GM08714 (cell line): ENCODE measurements at regions not wholly inside any gene's neighbourhood (a gene's known extent, or its start where the extent isn't known, plus 50 kb on each side); places are given as distances from the start of the nearest gene placed in this dataset.

Experiments
- H3K4me3 ChIP-seq: fragments of 200-500 bp; sonication (Bioruptor generic); 2 replicates; pipeline ENCODE4 v1.5.1; 2014; ENCODE audit warnings: mild to moderate bottlenecking, low read length, inconsistent platforms
- ZNF274 ChIP-seq: IDR thresholded peaks from 2 replicates; pipeline ENCODE4 v1.6.1; 2012; ENCODE audit warnings: mild to moderate bottlenecking, low read depth, low read length

DNA sequence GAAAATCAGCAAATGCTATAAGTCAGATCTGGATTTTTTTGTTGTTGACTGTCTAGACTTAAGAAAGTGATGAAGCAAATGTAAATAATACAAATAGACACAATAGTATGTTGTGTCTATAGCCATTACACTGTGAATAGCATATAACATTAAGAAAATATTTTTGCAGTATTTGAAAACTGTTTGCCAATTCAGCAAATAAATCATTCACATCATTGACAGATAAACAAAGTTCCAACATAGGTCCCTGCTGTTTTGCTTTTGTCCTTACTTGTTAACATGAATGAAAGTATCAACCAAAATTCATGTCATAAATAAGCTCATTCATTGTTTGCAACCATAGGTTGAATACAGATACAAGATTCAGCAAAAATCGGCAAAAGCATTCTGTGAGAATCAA lies 200.5 kb downstream of the KIF20B start:
- H3K4me3 ChIP-seq: no peak overlapping the region
- no peak for TF ChIP-seq ZNF274

DNA sequence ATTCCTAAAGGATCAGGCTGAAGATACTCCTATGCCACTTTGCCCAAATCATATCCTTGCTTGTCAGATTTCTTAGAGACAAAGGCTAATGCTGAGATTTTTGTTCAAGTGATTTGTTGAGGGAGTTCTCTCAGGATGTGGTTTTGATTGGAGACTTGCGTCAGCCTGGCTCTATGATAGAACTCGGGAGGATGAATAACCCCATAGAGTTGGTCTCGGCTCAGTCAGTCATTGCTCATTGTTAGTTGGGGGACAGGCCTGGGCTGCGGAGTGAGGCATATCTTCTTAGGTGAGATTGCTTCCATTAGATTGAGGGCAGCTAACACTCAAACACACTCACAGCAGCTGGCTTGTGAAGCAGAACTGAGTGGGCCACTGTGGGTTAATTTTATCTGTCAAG lies 203.4 kb downstream of the KIF20B start:
- TF ChIP-seq ZNF274: no peak
- H3K4me3 ChIP-seq: no peak overlapping the region

DNA sequence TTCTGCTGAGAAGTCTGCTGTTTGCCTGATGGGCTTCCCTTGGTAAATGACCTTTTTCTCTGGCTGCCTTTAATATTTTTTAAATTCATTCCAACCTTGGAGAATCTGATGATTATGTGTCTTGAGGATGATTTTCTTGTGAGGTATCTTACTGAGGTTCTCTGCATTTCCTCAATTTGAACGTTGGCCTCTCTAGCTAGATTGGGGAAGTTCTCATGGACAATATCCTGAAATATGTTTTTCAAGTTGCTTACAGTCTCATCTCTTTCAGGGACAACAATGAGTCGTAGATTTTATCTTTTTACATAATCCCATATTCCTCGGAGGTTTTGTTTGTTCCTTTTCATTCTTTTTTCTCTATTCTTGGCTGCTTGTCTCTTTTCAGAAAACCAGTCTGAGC lies 208.4 kb downstream of the KIF20B start:
- no peak for TF ChIP-seq ZNF274

DNA sequence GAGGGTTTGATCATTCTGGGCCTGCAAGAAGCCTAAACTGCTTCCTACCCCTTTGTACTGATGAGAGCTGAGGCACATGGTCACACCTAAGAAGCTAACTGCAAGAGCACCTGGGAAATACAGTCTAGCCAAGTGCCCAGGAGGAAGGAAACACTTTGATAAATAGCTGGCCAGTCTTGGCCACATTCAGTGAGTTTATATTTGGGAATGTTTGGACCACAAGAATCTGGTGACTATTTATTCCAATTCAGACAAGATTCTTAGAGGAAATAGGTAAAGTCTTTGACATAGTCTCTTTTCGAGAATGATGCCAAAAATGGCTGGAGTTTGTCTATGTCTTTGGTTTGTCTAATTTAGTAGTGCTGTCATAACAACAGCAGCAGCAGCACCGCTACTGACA lies 213.6 kb downstream of the KIF20B start:
- TF ChIP-seq ZNF274: no peak
- no peak overlapping the region for H3K4me3 ChIP-seq

More for the DNA sequence above, 208.4 kb downstream of the KIF20B start:
- no peak overlapping the region for H3K4me3 ChIP-seq

DNA sequence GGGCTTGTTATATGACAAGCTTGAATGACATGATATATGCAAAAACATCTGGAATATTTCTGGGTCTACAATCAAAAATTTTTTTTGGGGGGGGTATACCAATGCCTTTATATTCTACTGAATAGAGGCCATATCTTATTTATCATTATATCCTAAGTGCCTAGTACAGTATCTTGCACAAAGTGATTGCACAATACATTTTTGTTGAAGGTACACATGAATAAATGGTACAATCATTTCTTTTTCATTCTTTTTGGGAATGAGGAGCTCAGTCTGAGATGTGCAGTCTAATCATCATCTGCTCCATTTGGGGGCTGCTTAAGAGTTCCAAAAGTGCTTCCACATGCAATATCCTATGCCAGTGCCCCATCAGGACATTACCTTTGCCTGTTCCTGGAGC lies 214.6 kb downstream of the KIF20B start:
- TF ChIP-seq ZNF274: no peak
- no peak overlapping the region for H3K4me3 ChIP-seq

DNA sequence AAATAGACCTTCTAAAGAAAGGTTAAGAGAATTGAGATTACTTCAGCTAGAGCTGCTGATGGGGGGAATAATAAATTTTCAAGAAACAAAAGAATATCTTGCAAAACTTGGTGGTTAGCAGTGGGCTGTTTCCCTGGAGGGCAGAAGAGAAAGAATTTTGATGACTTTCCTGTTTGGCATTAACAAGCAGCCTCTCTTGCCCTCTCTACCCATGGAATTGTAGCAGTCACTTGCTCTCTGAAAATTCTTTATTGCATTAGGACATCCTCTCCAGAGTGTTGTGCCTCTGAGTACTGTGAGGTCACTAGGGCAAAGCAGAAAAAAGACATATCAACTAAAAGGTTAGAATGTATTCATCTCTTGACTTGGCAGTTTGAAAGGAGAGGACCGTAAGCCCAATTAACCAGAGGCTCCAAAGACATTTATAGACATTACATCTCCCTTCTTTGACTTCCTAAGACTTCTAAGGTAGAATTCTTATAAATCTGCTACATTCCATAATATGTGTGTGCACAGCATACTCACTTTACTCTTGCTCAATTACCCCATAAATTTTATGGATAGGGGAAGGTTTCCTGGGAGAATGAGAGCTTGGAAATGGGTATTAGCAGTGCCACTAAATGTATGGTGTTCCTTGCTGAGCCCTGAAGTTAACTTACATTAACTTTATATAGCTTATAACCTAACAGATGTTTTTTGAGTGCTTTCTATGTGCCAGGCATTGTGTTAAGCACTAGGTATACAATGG lies 215.3 kb downstream of the KIF20B start:
- H3K4me3 ChIP-seq: no peak overlapping the region
- no peak for TF ChIP-seq ZNF274

DNA sequence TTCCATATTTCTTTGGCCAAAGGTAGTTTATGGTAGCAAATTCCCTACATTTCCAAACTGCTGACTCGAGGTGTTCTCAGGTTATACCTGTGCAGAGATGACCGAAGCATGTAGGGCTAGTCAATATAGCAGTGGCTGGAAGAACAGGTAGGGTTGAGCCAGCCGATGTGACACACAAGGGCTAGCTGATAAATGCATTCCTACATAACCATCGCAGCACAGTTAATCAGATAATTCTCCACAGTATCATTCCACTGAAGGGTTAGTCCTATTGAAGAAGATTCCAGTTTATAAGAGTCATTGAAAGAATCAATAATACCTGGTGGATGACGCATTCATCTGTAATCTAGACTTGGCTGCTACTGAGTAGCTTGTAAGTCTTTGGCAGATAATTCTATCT lies 220.0 kb downstream of the KIF20B start:
- no peak overlapping the region for H3K4me3 ChIP-seq
- TF ChIP-seq ZNF274: no peak

DNA sequence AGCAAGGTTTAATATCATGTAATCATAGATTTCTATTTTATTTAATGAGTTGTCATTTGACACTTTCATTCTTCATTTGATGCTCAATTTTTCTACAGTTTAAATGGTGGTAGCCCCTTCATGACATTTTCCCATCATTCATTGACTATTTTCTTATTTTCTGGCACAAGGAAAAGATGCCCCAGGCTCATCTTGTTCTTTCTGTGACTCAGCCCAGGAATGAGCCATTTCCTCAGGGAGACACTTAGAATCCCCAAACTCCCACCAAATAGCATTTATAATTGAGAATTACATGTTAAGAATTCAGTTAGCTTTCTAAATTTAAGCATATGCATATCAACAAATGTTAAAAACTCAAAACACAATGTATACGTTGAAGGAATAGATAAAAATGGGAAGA lies 222.3 kb downstream of the KIF20B start:
- H3K4me3 ChIP-seq: no peak overlapping the region
- no peak for TF ChIP-seq ZNF274

DNA sequence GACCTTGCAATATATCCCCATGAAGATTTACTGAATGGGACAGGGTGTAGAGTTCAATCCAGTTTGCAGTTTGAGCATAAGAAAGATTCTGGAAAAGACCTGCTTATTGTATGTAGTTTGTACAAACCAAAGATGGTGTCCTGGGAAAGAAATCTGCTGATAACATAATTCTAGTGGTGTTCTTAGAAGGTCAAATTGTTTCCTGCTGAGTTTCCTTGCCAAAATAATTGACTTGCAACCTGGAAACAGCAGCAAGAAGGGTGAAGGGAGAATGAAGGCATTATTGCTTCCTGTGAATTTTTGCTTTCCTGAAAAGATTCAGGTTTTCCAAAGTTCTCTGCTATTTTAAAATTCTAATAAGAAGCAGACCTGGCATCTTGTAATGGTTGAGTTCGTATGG lies 222.9 kb downstream of the KIF20B start:
- TF ChIP-seq ZNF274: no peak

DNA sequence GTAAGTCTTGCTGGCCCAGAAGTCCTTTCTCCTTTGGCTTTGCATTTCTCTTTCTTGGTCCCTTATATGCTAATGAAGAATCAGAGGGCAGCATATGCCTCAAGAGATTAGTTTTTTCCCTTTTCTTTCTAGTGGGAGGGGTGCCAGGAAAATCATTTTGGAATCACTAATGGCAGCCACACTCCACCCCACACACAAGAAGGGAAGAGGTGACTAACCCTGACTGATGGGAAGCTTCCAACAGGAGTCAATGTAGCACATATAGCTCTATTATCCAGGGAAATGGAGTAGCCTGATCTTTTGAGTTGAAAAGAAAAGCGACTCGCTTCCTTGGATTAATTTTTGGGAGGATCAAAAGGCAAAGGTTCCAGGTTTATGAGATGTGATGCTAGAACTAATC lies 225.3 kb downstream of the KIF20B start:
- no peak for TF ChIP-seq ZNF274
- H3K4me3 ChIP-seq: no peak overlapping the region

More for the DNA sequence above, 222.9 kb downstream of the KIF20B start:
- no peak overlapping the region for H3K4me3 ChIP-seq

DNA sequence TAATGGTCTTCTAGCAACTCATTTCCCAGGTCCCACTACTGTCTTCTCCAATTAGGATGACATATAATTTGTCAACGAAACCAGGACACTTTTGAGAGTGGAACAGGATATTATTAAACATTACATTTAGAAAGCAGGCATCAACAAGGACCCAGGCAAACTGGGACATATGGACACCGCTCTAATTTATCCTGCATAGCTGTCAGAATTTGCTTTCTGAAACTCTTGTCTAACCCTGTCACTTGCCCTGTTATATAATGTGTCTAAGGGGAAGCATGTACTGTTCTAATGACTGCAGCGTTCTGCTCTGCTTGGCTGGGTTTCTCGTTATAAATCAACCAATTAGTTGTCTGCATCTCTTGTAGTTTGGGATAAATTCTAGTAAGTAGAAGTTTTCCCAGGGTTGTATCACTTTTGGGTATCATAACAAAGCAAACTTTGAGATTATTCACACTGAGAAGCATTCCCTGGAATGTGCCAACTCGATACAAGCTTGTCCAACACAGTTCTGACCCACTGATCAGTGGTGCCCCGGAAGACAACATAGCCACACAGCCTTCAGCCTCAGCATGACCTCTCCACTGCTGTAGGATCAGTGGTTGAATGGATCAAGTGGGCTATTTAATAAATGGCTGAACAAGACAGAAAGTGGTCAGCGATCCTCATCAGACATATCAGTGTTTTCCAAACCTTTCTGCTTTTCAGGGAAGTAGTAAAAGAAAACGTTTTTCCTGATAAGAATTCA lies 228.1 kb downstream of the KIF20B start:
- no peak overlapping the region for H3K4me3 ChIP-seq
- no peak for TF ChIP-seq ZNF274

DNA sequence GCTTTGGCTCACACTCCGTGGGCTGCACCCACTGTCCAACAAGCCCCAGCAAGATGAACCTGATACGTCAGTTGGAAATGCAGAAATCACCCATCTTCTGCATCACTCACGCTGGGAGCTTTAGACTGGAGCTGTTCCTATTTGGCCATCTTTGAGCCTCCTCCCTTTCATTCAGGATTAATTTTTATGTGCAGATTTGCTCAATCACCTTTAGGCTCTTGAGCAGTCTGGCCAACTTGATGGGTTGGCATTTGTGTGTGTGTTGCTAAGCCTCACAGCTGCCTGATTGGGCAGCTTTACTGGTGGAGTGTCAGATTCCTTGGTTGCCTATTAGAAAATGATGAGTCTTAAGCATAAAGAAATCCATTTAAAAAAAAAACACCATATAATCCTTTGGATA lies 236.1 kb downstream of the KIF20B start:
- H3K4me3 ChIP-seq: no peak overlapping the region
- no peak for TF ChIP-seq ZNF274

DNA sequence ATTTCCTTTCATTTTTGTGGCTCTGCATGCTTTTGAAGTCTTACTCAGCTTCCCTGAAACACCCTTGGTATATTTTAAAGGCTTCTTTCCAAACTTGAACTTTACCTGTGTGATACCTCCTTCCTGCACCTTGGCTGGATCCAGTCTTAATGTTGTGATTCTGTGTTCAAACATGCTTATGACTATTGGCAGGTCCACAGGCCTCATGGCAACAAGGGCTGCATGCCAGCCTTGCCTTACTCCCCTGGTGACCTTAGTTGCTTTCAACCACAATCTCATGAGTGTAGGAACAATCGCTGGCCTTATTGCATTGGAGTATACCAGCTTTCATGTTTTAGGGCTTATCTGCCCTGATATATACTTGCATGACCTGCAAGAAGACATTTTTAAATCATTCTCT lies 238.7 kb downstream of the KIF20B start:
- TF ChIP-seq ZNF274: no peak
- H3K4me3 ChIP-seq: no peak overlapping the region

DNA sequence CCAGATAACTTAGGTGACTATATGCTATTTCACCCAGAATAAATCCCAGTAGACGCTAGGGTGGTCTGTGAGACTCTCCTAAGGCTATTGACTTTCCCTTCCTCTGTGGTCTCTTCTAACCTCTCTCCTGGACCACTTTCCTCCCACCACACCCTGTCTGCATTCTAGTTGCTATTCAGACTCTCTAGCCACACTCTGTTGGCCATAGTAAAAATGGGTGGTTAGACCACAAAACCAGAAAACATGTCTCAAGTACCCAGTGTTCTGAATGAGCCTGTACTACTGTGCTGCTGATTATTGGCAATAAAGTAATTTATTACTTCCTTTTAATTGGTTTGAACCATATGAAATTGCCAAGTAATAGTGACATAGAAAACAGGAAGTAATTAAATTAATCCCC lies 240.8 kb downstream of the KIF20B start:
- TF ChIP-seq ZNF274: no peak
- H3K4me3 ChIP-seq: no peak overlapping the region

DNA sequence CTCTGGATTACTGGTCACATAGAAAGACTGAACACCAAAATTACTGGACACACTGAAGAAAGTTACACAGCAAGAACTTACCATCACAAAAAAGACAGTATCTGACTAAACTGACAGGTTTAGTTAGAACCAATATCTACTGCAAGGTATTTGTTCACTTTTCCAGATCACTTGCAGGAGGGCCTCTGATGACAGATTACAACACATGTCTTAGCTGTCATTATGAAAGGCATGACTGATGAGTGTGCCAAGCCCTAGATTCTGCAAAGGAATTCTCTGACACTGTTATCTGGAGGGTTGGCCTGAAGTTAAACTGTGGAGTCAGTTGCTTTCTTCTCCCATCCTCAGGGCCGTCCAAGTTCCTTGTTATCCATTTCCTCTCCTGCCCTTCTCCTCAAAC lies 242.7 kb downstream of the KIF20B start:
- H3K4me3 ChIP-seq: no peak overlapping the region
- no peak for TF ChIP-seq ZNF274

DNA sequence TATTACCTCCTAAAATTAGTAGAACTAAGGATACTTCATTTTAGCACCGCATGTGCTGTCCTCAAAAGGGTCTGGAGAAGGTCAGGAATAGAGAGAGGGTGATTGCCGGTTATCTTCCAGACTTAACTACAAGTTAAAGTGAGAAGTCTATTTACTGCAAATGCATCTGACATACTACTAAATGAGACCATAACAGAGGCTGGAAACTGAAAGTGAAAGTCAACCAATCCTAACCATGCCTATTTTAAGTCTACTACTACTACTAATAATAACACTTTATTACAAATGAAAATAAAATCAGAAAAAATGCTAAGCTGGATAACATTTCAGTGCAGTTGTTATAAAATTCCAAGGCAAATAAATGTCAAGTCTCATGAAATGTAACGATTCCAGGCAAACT lies 244.7 kb downstream of the KIF20B start:
- no peak for TF ChIP-seq ZNF274
- no peak overlapping the region for H3K4me3 ChIP-seq

DNA sequence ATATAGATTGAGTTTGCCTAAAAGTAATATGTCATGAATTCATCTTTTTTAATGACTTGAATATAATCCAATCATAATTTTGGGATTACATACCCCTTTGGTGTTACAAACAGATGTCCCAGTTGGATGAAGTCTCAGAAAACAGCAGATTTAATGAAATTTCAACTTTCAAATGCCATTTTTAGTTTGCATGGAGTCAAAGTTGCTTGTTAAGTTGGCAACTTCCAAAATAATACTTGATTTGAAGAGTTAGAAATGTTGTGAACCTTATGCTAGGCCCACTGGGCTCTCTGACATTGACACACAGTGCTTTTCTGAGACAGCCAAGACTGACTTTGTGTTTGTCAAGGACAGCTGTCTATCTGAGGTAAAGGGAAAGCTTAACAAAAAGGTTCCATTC lies 248.1 kb downstream of the KIF20B start:
- H3K4me3 ChIP-seq: no peak overlapping the region
- TF ChIP-seq ZNF274: no peak
